Natural killer cell treated with Interleukin-12 subunit alpha and Interleukin-12 subunit beta and Interleukin-15 and Interleukin-18, amount 100 ng/mL, for 72 hours (primary cell): ENCODE measurements at regions not wholly inside any gene's neighbourhood (a gene's known extent, or its start where the extent isn't known, plus 50 kb on each side); places are given as distances from the start of the nearest gene placed in this dataset.

ENCODE experiments used
- ATAC-seq, 2 donors: fragments of 150-1000 bp; cut with Tn5 transposase in 1 of 2; sonication (Bioruptor Pico), chemical (Tn5 transposase) in 1 of 2; 2 replicates each; pipeline ENCODE4 v1.10.0; 2021
- DNase-seq: peaks from one replicate; pipeline ENCODE4 v3.0.0; 2022; ENCODE audit warnings: low spot score
- H3K27ac Mint-ChIP-seq, 2 donors: 1 replicate in 1 of 2; 2 replicates in 1 of 2; pipeline ENCODE4 v1.8.0; 2022; ENCODE audit warnings: mixed read lengths in 2 of 2, mild to moderate bottlenecking in 1 of 2, moderate library complexity in 1 of 2
- H3K27me3 Mint-ChIP-seq, 2 donors: 1 replicate in 1 of 2; 2 replicates in 1 of 2; pipeline ENCODE4 v1.8.0; 2022; ENCODE audit warnings: mixed read lengths in 2 of 2
- H3K36me3 Mint-ChIP-seq: one replicate; pipeline ENCODE4 v1.8.0; 2022; ENCODE audit warnings: mixed read lengths
- H3K4me1 Mint-ChIP-seq, 2 donors: 1 replicate in 1 of 2; 2 replicates in 1 of 2; pipeline ENCODE4 v1.8.0; 2022; ENCODE audit warnings: low read depth in 2 of 2, mixed read lengths in 2 of 2, mild to moderate bottlenecking in 1 of 2
- H3K4me3 Mint-ChIP-seq: one replicate; pipeline ENCODE4 v1.8.0; 2022; ENCODE audit warnings: mixed read lengths
- H3K9me3 Mint-ChIP-seq: 2 replicates; pipeline ENCODE4 v1.8.0; 2022; ENCODE audit warnings: mixed read lengths

GRCh38 chr2:104321116-104321795, 532.7 kb upstream of the POU3F3 start:
- Mint-ChIP-seq H3K4me3 (no peak overlapping the region), H3K27me3 (peaks cover 0 to 2% of the 10 kb centered on the region in 2 donors), H3K27ac (no peak overlapping the region), H3K9me3 (peaks cover 6% of the 10 kb centered on the region), H3K4me1 (no peaks in the 10 kb centered on the region), H3K36me3 (no peaks in the 10 kb centered on the region)
- DNase-seq: no peak
- ATAC-seq: no peak

GRCh38 chr2:104321796-104322349, 532.0 kb upstream of the POU3F3 start:
- DNase-seq (no peak), ATAC-seq (no peak)
- peaks cover 3% of the 10 kb centered on the region for H3K9me3 Mint-ChIP-seq
- H3K36me3 Mint-ChIP-seq: no peaks in the 10 kb centered on the region
- no peaks in the 10 kb centered on the region for H3K27me3 Mint-ChIP-seq
- H3K4me3 Mint-ChIP-seq: no peak overlapping the region
- no peak overlapping the region for H3K27ac Mint-ChIP-seq
- no peaks in the 10 kb centered on the region for H3K4me1 Mint-ChIP-seq

GRCh38 chr2:104332731-104333130, 521.2 kb upstream of the POU3F3 start:
- H3K27ac Mint-ChIP-seq: no peak overlapping the region
- peaks cover 5% of the 10 kb centered on the region for H3K9me3 Mint-ChIP-seq

DNA sequence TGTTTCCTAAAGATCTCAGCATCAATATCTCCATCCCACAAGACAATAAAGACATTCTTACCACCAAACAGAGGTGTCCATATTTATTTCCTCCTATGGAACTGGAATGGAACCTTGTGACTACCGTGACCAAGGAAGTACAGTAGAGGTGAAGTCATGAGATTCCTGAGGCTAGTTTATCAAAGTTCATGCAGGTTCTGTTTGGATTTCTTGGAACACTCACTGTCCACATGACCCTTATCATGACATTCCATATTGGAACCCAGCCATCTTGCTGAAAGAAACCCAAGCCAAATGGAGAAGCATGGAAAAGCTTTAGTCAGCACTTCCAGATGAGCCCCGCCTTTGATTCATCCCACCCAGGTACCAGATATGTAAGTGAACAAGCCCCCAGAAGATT, 516.0 kb upstream of the POU3F3 start:
- no peak overlapping the region for H3K4me3 Mint-ChIP-seq
- H3K27me3 Mint-ChIP-seq: no peaks in the 10 kb centered on the region
- no peaks in the 10 kb centered on the region for H3K36me3 Mint-ChIP-seq
- H3K4me1 Mint-ChIP-seq: no peaks in the 10 kb centered on the region
- H3K9me3 Mint-ChIP-seq: peaks cover 5% of the 10 kb centered on the region
- ATAC-seq: no peak
- no peak for DNase-seq
- no peak overlapping the region for H3K27ac Mint-ChIP-seq

More at GRCh38 chr2:104332731-104333130, 521.2 kb upstream of the POU3F3 start:
- no peak for ATAC-seq
- H3K36me3 Mint-ChIP-seq: no peaks in the 10 kb centered on the region
- no peaks in the 10 kb centered on the region for H3K27me3 Mint-ChIP-seq
- no peak overlapping the region for H3K4me3 Mint-ChIP-seq
- DNase-seq: no peak
- H3K4me1 Mint-ChIP-seq: no peaks in the 10 kb centered on the region

- DNase-seq: no peak
- H3K36me3 Mint-ChIP-seq: no peaks in the 10 kb centered on the region
- H3K4me3 Mint-ChIP-seq: no peak overlapping the region
- ATAC-seq: no peak
- no peak overlapping the region for H3K27ac Mint-ChIP-seq
- H3K27me3 Mint-ChIP-seq: no peaks in the 10 kb centered on the region
- peaks cover 8% of the 10 kb centered on the region for H3K9me3 Mint-ChIP-seq
- no peaks in the 10 kb centered on the region for H3K4me1 Mint-ChIP-seq
These were observed 513.8 kb upstream of the POU3F3 start for GRCh38 chr2:104340162-104340561.

- Mint-ChIP-seq H3K4me1 (no peaks in the 10 kb centered on the region), H3K36me3 (no peaks in the 10 kb centered on the region), H3K27ac (no peak overlapping the region), H3K27me3 (no peaks in the 10 kb centered on the region), H3K9me3 (peaks cover 11% of the 10 kb centered on the region), H3K4me3 (no peak overlapping the region)
- ATAC-seq (no peak), DNase-seq (no peak)
These were observed 512.8 kb upstream of the POU3F3 start for GRCh38 chr2:104340879-104341828.

DNA sequence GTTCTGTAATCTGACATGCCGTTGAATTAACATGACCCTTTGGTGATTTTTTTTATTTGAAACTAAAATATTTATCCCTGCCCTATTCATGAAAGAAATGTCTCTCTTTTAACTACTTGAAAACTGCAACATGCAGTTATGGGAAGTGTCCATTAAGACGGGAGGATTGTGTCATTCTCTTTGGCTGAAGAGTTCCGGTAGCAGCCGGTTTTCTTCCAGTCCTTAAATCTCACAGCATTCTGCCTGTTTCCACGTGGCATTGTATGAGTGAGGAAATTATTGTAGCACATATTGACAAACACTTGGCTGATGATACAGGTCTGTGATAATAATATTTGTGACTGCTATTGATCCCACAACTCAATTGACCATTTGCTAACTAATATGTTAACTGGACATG, 509.6 kb upstream of the POU3F3 start:
- H3K27ac Mint-ChIP-seq: no peak overlapping the region
- no peak overlapping the region for H3K4me3 Mint-ChIP-seq
- no peaks in the 10 kb centered on the region for H3K27me3 Mint-ChIP-seq
- DNase-seq (no peak), ATAC-seq (no peak)
- H3K4me1 Mint-ChIP-seq: no peaks in the 10 kb centered on the region
- H3K9me3 Mint-ChIP-seq: peaks cover 8% of the 10 kb centered on the region
- H3K36me3 Mint-ChIP-seq: no peaks in the 10 kb centered on the region

- DNase-seq (no peak), ATAC-seq (no peak)
- no peaks in the 10 kb centered on the region for H3K4me1 Mint-ChIP-seq
- no peak overlapping the region for H3K4me3 Mint-ChIP-seq
- H3K9me3 Mint-ChIP-seq: peaks cover 8% of the 10 kb centered on the region
- H3K27me3 Mint-ChIP-seq: no peaks in the 10 kb centered on the region
- H3K36me3 Mint-ChIP-seq: no peaks in the 10 kb centered on the region
- no peak overlapping the region for H3K27ac Mint-ChIP-seq
These were observed 508.9 kb upstream of the POU3F3 start for GRCh38 chr2:104344985-104345384.

GRCh38 chr2:104358122-104358521, 495.8 kb upstream of the POU3F3 start:
- ATAC-seq (no peak), DNase-seq (no peak)
- Mint-ChIP-seq H3K4me3 (no peak overlapping the region), H3K36me3 (no peaks in the 10 kb centered on the region), H3K9me3 (no peaks in the 10 kb centered on the region), H3K27me3 (no peaks in the 10 kb centered on the region), H3K27ac (no peak overlapping the region), H3K4me1 (no peaks in the 10 kb centered on the region)

- no peaks in the 10 kb centered on the region for H3K36me3 Mint-ChIP-seq
- no peak for DNase-seq
- no peak overlapping the region for H3K4me3 Mint-ChIP-seq
- no peaks in the 10 kb centered on the region for H3K27me3 Mint-ChIP-seq
- H3K9me3 Mint-ChIP-seq: no peaks in the 10 kb centered on the region
- H3K27ac Mint-ChIP-seq: no peak overlapping the region
- ATAC-seq: no peak
- H3K4me1 Mint-ChIP-seq: no peaks in the 10 kb centered on the region
These were observed 492.5 kb upstream of the POU3F3 start for GRCh38 chr2:104361414-104361813.

DNA sequence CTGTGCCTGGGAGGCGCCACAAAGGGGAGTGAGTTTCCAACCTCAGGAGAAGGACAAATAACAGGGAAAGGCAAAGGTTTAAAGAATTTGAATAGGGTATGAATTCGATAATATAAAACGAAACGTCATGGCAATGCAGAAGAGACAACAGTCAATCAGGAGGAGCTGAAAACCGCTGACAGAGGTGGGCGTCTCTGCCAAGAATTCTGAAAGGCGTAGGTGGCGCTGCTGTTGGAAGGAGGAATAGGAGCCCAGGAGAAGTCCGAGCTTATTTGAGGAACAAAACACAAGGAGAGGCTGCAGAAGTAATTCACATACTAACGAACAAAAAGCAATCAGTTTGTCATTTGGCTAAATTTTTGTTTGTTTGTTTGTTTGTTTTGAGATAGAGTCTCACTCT, 485.8 kb upstream of the POU3F3 start:
- Mint-ChIP-seq H3K36me3 (no peaks in the 10 kb centered on the region), H3K27me3 (no peaks in the 10 kb centered on the region), H3K4me3 (no peak overlapping the region), H3K27ac (no peak overlapping the region), H3K4me1 (no peaks in the 10 kb centered on the region), H3K9me3 (no peaks in the 10 kb centered on the region)
- DNase-seq: no peak
- no peak for ATAC-seq

GRCh38 chr2:104371087-104371781, 482.7 kb upstream of the POU3F3 start:
- DNase-seq (no peak), ATAC-seq (no peak)
- H3K4me3 Mint-ChIP-seq: no peak overlapping the region
- no peaks in the 10 kb centered on the region for H3K36me3 Mint-ChIP-seq
- H3K9me3 Mint-ChIP-seq: peaks cover 3% of the 10 kb centered on the region
- H3K27ac Mint-ChIP-seq: no peak overlapping the region
- H3K4me1 Mint-ChIP-seq: no peaks in the 10 kb centered on the region
- no peaks in the 10 kb centered on the region for H3K27me3 Mint-ChIP-seq

DNA sequence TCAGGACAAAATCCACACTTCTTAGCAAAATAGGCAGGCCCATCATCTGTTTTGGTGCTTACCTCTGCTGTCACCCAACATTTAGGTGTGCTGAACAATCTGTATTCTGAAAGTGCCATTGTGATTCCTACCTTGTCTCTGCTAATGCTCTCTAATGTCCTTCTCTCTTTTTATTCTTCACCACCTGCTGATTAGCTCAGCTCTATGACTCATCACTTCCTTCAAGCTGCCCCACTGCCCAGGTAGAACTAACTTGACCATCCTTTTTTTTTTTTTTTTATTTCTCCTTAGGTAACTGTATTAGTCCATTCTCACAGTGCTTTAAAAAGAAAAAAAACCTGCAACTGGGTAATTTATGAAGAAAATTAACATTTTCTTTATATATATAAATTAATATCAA, 478.7 kb upstream of the POU3F3 start:
- DNase-seq (no peak), ATAC-seq (no peak)
- H3K27me3 Mint-ChIP-seq: peaks cover 0 to 2% of the 10 kb centered on the region in 2 donors
- H3K4me3 Mint-ChIP-seq: no peak overlapping the region
- H3K9me3 Mint-ChIP-seq: peaks cover 5% of the 10 kb centered on the region
- peaks cover 0 to 12% of the 10 kb centered on the region in 2 donors for H3K4me1 Mint-ChIP-seq
- H3K27ac Mint-ChIP-seq: no peak overlapping the region
- peaks cover 5% of the 10 kb centered on the region for H3K36me3 Mint-ChIP-seq
